GM12874 (cell line): ENCODE measurements at regions not wholly inside any gene's neighbourhood (a gene's known extent, or its start where the extent isn't known, plus 50 kb on each side); places are given as distances from the start of the nearest gene placed in this dataset.

Source experiments
- CTCF ChIP-seq: IDR thresholded peaks from 2 replicates; pipeline ENCODE4 v1.5.1; 2011; ENCODE audit warnings: low read depth, mild to moderate bottlenecking, control low read depth, low read length, moderate library complexity; ENCODE audit not compliant: insufficient read depth

- no peak for TF ChIP-seq CTCF
Measured at GRCh38 chr10:62460393-62460792, 86.2 kb downstream of the ZNF365 start.

- no peak for TF ChIP-seq CTCF
Measured at GRCh38 chr10:62461120-62461519, 87.0 kb downstream of the ZNF365 start.

- TF ChIP-seq CTCF = no peak
Measured at GRCh38 chr10:62462461-62462860, 88.3 kb downstream of the ZNF365 start.

GRCh38 chr10:62463364-62463763 lies 89.2 kb downstream of the ZNF365 start:
- no peak for TF ChIP-seq CTCF

GRCh38 chr10:62464308-62464707 lies 90.1 kb downstream of the ZNF365 start:
- TF ChIP-seq CTCF = no peak

GRCh38 chr10:62466590-62466989 lies 92.4 kb downstream of the ZNF365 start:
- TF ChIP-seq CTCF = no peak

GRCh38 chr10:62467527-62467926 lies 93.4 kb downstream of the ZNF365 start:
- TF ChIP-seq CTCF = no peak

- TF ChIP-seq CTCF = no peak
Measured at GRCh38 chr10:62471711-62472110, 97.5 kb downstream of the ZNF365 start.
